Mesenchymal stem cell (in vitro differentiated cells and primary cell): ENCODE measurements at regions not wholly inside any gene's neighbourhood (a gene's known extent, or its start where the extent isn't known, plus 50 kb on each side); places are given as distances from the start of the nearest gene placed in this dataset.

Source experiments
- DNase-seq: peaks from one replicate; pipeline ENCODE4 v3.0.0-alpha.2; 2013
- H2AFZ ChIP-seq: one replicate; pipeline ENCODE4 v1.6.1; 2013; ENCODE audit warnings: low read depth, mild to moderate bottlenecking, control low read depth, inconsistent platforms, low read length, moderate library complexity
- H2AK5ac ChIP-seq: 2 replicates; pipeline ENCODE4 v1.6.1; 2013; ENCODE audit warnings: low read length, moderate library complexity, mild to moderate bottlenecking, inconsistent platforms; ENCODE audit not compliant: severe bottlenecking
- H2BK120ac ChIP-seq: one replicate; pipeline ENCODE4 v1.6.1; 2013; ENCODE audit warnings: low read depth, mild to moderate bottlenecking, inconsistent platforms, low read length, moderate library complexity
- H2BK12ac ChIP-seq, 2 experiments: one replicate each; pipeline ENCODE4 v1.6.1; 2013; ENCODE audit warnings: inconsistent platforms in 2 of 2, low read length in 2 of 2, mild to moderate bottlenecking in 2 of 2, moderate library complexity in 2 of 2, control low read depth in 1 of 2
- H2BK15ac ChIP-seq: one replicate; pipeline ENCODE4 v1.6.1; 2013; ENCODE audit warnings: mild to moderate bottlenecking, low read depth, inconsistent platforms; ENCODE audit not compliant: poor library complexity, severe bottlenecking
- H2BK5ac ChIP-seq: 2 replicates; pipeline ENCODE4 v1.6.1; 2013; ENCODE audit warnings: low read depth, mild to moderate bottlenecking, low read length, control low read depth, inconsistent platforms; ENCODE audit not compliant: poor library complexity, severe bottlenecking
- H3K14ac ChIP-seq, 2 experiments: one replicate each; pipeline ENCODE4 v1.6.1; 2013; ENCODE audit warnings: inconsistent platforms in 2 of 2, low read length in 2 of 2, control low read depth in 1 of 2, mild to moderate bottlenecking in 1 of 2, moderate library complexity in 1 of 2
- H3K18ac ChIP-seq, 2 experiments: one replicate each; pipeline ENCODE4 v1.6.1; 2013; ENCODE audit warnings: inconsistent platforms in 2 of 2, low read length in 2 of 2, control low read depth in 1 of 2, low read depth in 1 of 2, mild to moderate bottlenecking in 1 of 2
- H3K23ac ChIP-seq, 2 experiments: one replicate each; pipeline ENCODE4 v1.6.1; 2013; ENCODE audit warnings: inconsistent platforms in 2 of 2, low read length in 2 of 2, mild to moderate bottlenecking in 2 of 2, moderate library complexity in 2 of 2, control low read depth in 1 of 2
- H3K27ac ChIP-seq: 2 replicates; pipeline ENCODE4 v1.5.1; 2013; ENCODE audit warnings: mild to moderate bottlenecking, moderate library complexity, low read length, control low read depth, inconsistent platforms; ENCODE audit not compliant: poor library complexity, severe bottlenecking
- H3K27me3 ChIP-seq, 2 experiments: 2 replicates each; pipeline versions ENCODE4 v1.6.1 to v1.7.0; 2013; ENCODE audit warnings: low read length in 2 of 2, mild to moderate bottlenecking in 2 of 2, moderate library complexity in 2 of 2, control low read depth in 1 of 2, inconsistent platforms in 1 of 2; ENCODE audit not compliant: control insufficient read depth in 1 of 2, insufficient read depth in 1 of 2
- H3K36me3 ChIP-seq, 2 experiments: 2 replicates each; pipeline versions ENCODE4 v1.6.1 to v1.7.0; 2013; ENCODE audit warnings: low read length in 2 of 2, control low read depth in 1 of 2, inconsistent platforms in 1 of 2, low read depth in 1 of 2, mild to moderate bottlenecking in 1 of 2; ENCODE audit not compliant: insufficient read depth in 2 of 2, control insufficient read depth in 1 of 2
- H3K4ac ChIP-seq, 2 experiments: one replicate each; pipeline ENCODE4 v1.6.1; 2013; ENCODE audit warnings: inconsistent platforms in 2 of 2, low read length in 2 of 2, mild to moderate bottlenecking in 2 of 2, moderate library complexity in 2 of 2, control low read depth in 1 of 2, low read depth in 1 of 2
- H3K4me1 ChIP-seq: 2 replicates; pipeline ENCODE4 v1.6.1; 2013; ENCODE audit warnings: low read depth, low read length, control low read depth; ENCODE audit not compliant: control insufficient read depth, insufficient read depth
- H3K4me2 ChIP-seq: 2 replicates; pipeline ENCODE4 v1.6.1; 2013; ENCODE audit warnings: low read length, mild to moderate bottlenecking, inconsistent platforms; ENCODE audit not compliant: poor library complexity, severe bottlenecking
- H3K4me3 ChIP-seq, 2 experiments: 2 replicates each; pipeline versions ENCODE4 v1.5.1 to v1.7.0; 2013; ENCODE audit warnings: low read length in 2 of 2, mild to moderate bottlenecking in 2 of 2, control low read depth in 1 of 2, low read depth in 1 of 2; ENCODE audit not compliant: insufficient read depth in 1 of 2
- H3K79me1 ChIP-seq: replicated peaks from 2 replicates; pipeline ENCODE4 v1.6.1; 2013; ENCODE audit warnings: mild to moderate bottlenecking, control low read depth, low read length, inconsistent platforms; ENCODE audit not compliant: poor library complexity, severe bottlenecking
- H3K9ac ChIP-seq: 2 replicates; pipeline ENCODE4 v1.7.0; 2013; ENCODE audit warnings: mild to moderate bottlenecking, low read length, moderate library complexity
- H3K9me3 ChIP-seq: 2 replicates; pipeline ENCODE4 v1.7.0; 2013; ENCODE audit warnings: mild to moderate bottlenecking, low read length; ENCODE audit not compliant: control insufficient read depth
- H4K8ac ChIP-seq: one replicate; pipeline ENCODE4 v1.6.1; 2013; ENCODE audit warnings: inconsistent platforms, mild to moderate bottlenecking, low read length, moderate library complexity
- H4K91ac ChIP-seq: one replicate; pipeline ENCODE4 v1.6.1; 2013; ENCODE audit warnings: mild to moderate bottlenecking, low read length, inconsistent platforms
- WGBS: methylation state at CpG from one replicate; pipeline ENCODE4 v1.1.7; 2013; ENCODE audit warnings: mixed read lengths; 5-methylcytosine and 5-hydroxymethylcytosine counted together

DNA sequence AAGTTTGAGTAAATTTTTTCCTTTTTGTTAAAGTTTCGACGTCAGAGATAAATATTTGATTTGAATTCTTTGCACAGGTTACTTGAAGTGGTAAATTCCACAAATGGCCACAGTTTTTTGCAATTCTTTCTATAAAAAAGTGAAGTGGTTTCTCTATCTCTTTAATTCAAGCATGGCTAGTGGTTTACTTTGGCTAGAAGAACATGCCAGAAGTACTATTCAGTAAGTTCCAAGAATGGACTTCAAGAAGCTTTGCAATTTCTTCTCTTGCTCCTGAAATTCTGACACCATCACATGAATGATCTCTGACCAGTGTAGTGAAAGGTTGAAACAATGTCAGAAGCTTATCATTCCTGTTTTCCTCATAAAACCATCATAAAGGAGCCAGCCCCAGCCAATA is 55.7 kb upstream of the RNPC3 start:
- Histone ChIP-seq H3K27ac (no peak overlapping the region), H3K4me2 (no peak overlapping the region), H3K36me3 (no peaks in the 10 kb centered on the region), H3K79me1 (peaks cover 2% of the 10 kb centered on the region), H3K14ac (no peak overlapping the region), H3K4me3 (no peak overlapping the region), H3K23ac (no peak overlapping the region), H2AFZ (no peak overlapping the region), H4K8ac (no peak overlapping the region), H3K27me3 (no peaks in the 10 kb centered on the region), H3K4ac (no peak overlapping the region), H2BK15ac (no peak overlapping the region), H2BK12ac (no peak overlapping the region), H2AK5ac (no peak overlapping the region), H3K4me1 (no peaks in the 10 kb centered on the region), H3K18ac (no peak overlapping the region), H2BK5ac (no peak overlapping the region), H4K91ac (no peak overlapping the region), H3K9me3 (no peaks in the 10 kb centered on the region), H2BK120ac (no peak overlapping the region), H3K9ac (no peak overlapping the region)
- WGBS: 90% methylated on average over 2 of the region's 2 CpGs
- DNase-seq: no peak

DNA sequence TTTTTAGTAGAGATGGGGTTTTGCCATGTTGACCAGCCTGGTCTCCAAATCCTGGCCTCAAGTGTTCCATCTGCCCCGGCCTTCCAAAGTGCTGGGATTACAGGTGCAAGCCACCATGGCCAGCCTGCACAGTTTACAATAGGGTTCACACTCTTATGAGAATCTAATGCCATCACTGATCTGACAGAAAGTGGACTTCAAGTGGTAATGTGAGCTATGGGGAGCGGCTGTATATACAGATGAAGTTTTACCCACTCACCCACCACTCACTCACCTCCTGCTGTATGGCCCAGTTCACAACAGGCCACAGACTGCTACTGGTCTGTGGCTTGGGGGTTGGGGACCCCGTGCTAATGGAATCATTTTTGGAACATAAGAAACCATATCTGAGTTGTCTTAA is 58.4 kb upstream of the RNPC3 start:
- Histone ChIP-seq H3K79me1 (no peaks in the 10 kb centered on the region), H2AK5ac (no peak overlapping the region), H3K36me3 (no peaks in the 10 kb centered on the region), H3K23ac (no peak overlapping the region), H2AFZ (no peak overlapping the region), H2BK5ac (no peak overlapping the region), H4K91ac (no peak overlapping the region), H3K4me3 (no peak overlapping the region), H2BK12ac (no peak overlapping the region), H3K9ac (no peak overlapping the region), H3K18ac (no peak overlapping the region), H3K4me2 (no peak overlapping the region), H3K4me1 (no peaks in the 10 kb centered on the region), H4K8ac (no peak overlapping the region), H3K27ac (no peak overlapping the region), H2BK15ac (no peak overlapping the region), H3K9me3 (no peaks in the 10 kb centered on the region), H3K27me3 (no peaks in the 10 kb centered on the region), H2BK120ac (no peak overlapping the region), H3K14ac (no peak overlapping the region), H3K4ac (no peak overlapping the region)
- WGBS: 49% methylated on average over 2 of the region's 3 CpGs
- no peak for DNase-seq

DNA sequence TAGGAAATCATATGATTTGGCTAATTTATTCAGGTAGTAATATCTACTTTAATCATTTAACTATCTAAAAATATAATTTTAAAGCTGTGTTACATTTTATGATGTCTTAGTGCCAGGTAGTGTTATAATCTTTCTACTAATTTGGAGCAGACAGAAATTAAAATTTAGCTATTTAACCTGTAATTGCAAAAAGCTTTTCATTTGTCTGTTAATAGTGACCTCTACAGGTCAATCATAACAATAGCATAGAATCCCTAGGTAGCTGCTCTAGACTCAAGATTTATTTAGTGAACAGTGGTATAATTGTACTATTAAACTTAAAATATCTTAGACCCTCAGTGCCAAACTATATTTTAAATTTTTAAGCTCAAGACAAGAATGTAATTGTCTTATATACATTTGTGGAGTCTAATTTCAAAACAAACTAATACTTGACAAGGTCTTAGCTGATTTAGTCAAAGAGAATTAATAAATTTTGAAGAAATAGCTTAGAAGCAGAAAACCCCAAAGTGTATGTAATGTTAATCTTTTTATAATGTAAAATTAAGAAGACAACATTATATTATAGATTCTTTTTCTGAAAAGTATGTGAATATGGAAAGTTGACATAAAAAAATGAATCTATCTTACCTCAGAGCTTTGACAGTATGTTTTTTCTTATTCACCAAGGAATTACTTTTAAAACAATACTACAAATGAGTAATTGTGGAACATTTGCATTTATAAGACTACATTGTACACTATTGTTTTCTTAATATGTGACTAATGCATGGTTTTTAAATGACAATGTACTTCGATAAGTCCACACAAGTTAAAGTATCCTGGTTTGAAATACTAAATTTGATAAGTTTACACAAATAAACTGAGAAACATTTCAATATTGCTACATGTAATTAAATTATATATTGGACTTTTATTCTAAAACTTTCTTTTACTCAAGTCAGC is 64.1 kb upstream of the RNPC3 start:
- Histone ChIP-seq H3K9me3 (no peaks in the 10 kb centered on the region), H3K9ac (no peak overlapping the region), H2BK5ac (no peak overlapping the region), H2BK12ac (no peak overlapping the region), H2AK5ac (no peak overlapping the region), H4K91ac (no peak overlapping the region), H3K27me3 (no peaks in the 10 kb centered on the region), H3K36me3 (no peaks in the 10 kb centered on the region), H3K14ac (no peak overlapping the region), H3K79me1 (no peaks in the 10 kb centered on the region), H3K4ac (no peak overlapping the region), H2BK120ac (no peak overlapping the region), H3K23ac (no peak overlapping the region), H4K8ac (no peak overlapping the region), H3K4me1 (peaks cover 2% of the 10 kb centered on the region), H2AFZ (no peak overlapping the region), H3K27ac (no peak overlapping the region), H3K4me2 (no peak overlapping the region), H2BK15ac (no peak overlapping the region), H3K4me3 (no peak overlapping the region), H3K18ac (no peak overlapping the region)
- no CpG with 5 or more reads among the region's 1 CpG for WGBS
- peak; percentile 27 for DNase-seq

DNA sequence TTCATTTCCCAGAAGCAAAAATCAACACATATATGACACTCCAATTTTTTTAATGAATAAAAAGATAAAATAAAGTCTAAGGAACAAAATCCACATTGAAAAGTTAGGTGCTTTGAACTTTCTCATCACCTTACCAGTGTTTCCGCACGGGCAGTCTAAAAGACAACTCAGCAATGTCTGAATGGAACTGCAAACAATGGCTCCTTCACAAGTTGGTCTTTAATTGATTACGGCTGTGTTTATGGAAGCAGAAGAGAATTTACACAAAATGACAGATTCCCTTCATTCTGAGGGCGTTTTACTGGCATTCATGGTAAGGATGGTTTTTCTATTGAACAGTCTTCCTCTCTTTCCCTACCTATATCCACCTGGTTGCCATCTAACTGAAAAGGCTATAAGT is 65.0 kb upstream of the RNPC3 start:
- Histone ChIP-seq H2BK120ac (no peak overlapping the region), H3K9ac (no peak overlapping the region), H3K4me3 (no peak overlapping the region), H3K4me2 (no peak overlapping the region), H2BK5ac (no peak overlapping the region), H3K4me1 (peaks cover 2% of the 10 kb centered on the region), H3K18ac (no peak overlapping the region), H3K14ac (no peak overlapping the region), H3K23ac (no peak overlapping the region), H3K36me3 (no peaks in the 10 kb centered on the region), H3K4ac (no peak overlapping the region), H3K27me3 (peaks cover 0 to 6% of the 10 kb centered on the region in 2 experiments), H2AK5ac (no peak overlapping the region), H2BK12ac (no peak overlapping the region), H4K8ac (no peak overlapping the region), H3K79me1 (no peaks in the 10 kb centered on the region), H4K91ac (no peak overlapping the region), H3K9me3 (no peaks in the 10 kb centered on the region), H3K27ac (no peak overlapping the region), H2BK15ac (no peak overlapping the region), H2AFZ (no peak overlapping the region)
- no peak for DNase-seq
- 82% methylated on average over 3 of the region's 4 CpGs for WGBS
